IMR-90 (cell line): ENCODE measurements at regions not wholly inside any gene's neighbourhood (a gene's known extent, or its start where the extent isn't known, plus 50 kb on each side); places are given as distances from the start of the nearest gene placed in this dataset.

ENCODE experiments used
- CEBPB ChIP-seq: IDR thresholded peaks from 2 replicates; pipeline ENCODE4 v1.6.1; 2012; ENCODE audit warnings: low read depth, low read length, improper control_type of control experiment
- CHD1 ChIP-seq: IDR thresholded peaks from 2 replicates; pipeline ENCODE4 v1.6.1; 2012; ENCODE audit warnings: low read depth, low read length, improper control_type of control experiment
- CTCF ChIP-seq: conservative IDR thresholded peaks from 2 replicates; pipeline ENCODE4 v1.5.1; 2012; ENCODE audit warnings: mild to moderate bottlenecking, low read depth, low read length, improper control_type of control experiment
- MAFK ChIP-seq: IDR thresholded peaks from 2 replicates; pipeline ENCODE4 v1.6.1; 2012; ENCODE audit warnings: low read depth, low read length, improper control_type of control experiment
- MXI1 ChIP-seq: IDR thresholded peaks from 2 replicates; pipeline ENCODE4 v1.6.1; 2012; ENCODE audit warnings: low read depth, mild to moderate bottlenecking, low read length, moderate library complexity, borderline replicate concordance
- POLR2A ChIP-seq: IDR thresholded peaks from 2 replicates; pipeline ENCODE4 v1.6.1; 2012; ENCODE audit warnings: mild to moderate bottlenecking, low read depth, low read length
- RAD21 ChIP-seq: IDR thresholded peaks from 2 replicates; pipeline ENCODE4 v1.6.1; 2012; ENCODE audit warnings: low read length, improper control_type of control experiment
- RCOR1 ChIP-seq: IDR thresholded peaks from 2 replicates; pipeline ENCODE4 v1.6.1; 2012; ENCODE audit warnings: mild to moderate bottlenecking, low read length, improper control_type of control experiment; ENCODE audit not compliant: insufficient replicate concordance
- RFX5 ChIP-seq: IDR thresholded peaks from 2 replicates; pipeline ENCODE4 v1.8.0; 2012; ENCODE audit warnings: low read depth, mild to moderate bottlenecking, low read length, moderate library complexity
- USF2 ChIP-seq: fragments of 150-350 bp; IDR thresholded peaks from 2 replicates; pipeline ENCODE4 v1.6.1; 2017; ENCODE audit warnings: mild to moderate bottlenecking, antibody characterized with exemption, low read length, low read depth

- no peak for TF ChIP-seq POLR2A
- TF ChIP-seq CEBPB = no peak
- TF ChIP-seq RFX5 = no peak
- TF ChIP-seq MAFK = no peak
- no peak for TF ChIP-seq CTCF
- no peak for TF ChIP-seq USF2
- TF ChIP-seq CHD1 = no peak
- TF ChIP-seq RAD21 = no peak
- TF ChIP-seq MXI1 = no peak
- TF ChIP-seq RCOR1 = no peak
Measured at GRCh38 chr15:81829918-81830317, 215.9 kb downstream of the MEX3B start.
